Lower lobe of right lung (tissue), 2 donors: ENCODE measurements at regions not wholly inside any gene's neighbourhood (a gene's known extent, or its start where the extent isn't known, plus 50 kb on each side); places are given as distances from the start of the nearest gene placed in this dataset.
A peak's percentile ranks its signal among the peaks of the same experiment; 100 is the strongest.

Experiments
- ATAC-seq, 2 donors: fragments of 200-7000 bp; cut with Tn5 transposase; one replicate each; pipeline ENCODE4 v1.9.1; 2020 to 2022; ENCODE audit warnings: mild to moderate bottlenecking in 2 of 2, moderate library complexity in 2 of 2
- DNase-seq: peaks from one replicate; pipeline ENCODE4 v3.0.0-alpha.2; 2020
- H3K27ac ChIP-seq: fragments of 200-600 bp; one replicate; pipeline ENCODE4 v1.8.0; 2022
- H3K27me3 ChIP-seq: fragments of 200-600 bp; one replicate; pipeline ENCODE4 v1.8.0; 2022; ENCODE audit warnings: low read depth
- H3K36me3 ChIP-seq: fragments of 200-600 bp; one replicate; pipeline ENCODE4 v1.8.0; 2022; ENCODE audit warnings: mild to moderate bottlenecking
- H3K4me1 ChIP-seq: fragments of 200-600 bp; one replicate; pipeline ENCODE4 v1.8.0; 2022
- H3K4me3 ChIP-seq: fragments of 200-600 bp; one replicate; pipeline ENCODE4 v1.8.0; 2022; ENCODE audit warnings: mild to moderate bottlenecking
- H3K9me3 ChIP-seq: fragments of 200-600 bp; one replicate; pipeline ENCODE4 v1.8.0; 2022
- CTCF ChIP-seq: fragments of 200-600 bp; IDR thresholded peaks from one replicate; pipeline ENCODE4 v1.8.0; 2022; ENCODE audit warnings: antibody characterized with exemption, mild to moderate bottlenecking
- intact Hi-C: fragments of 100-400 bp; cut with DNase I; formaldehyde crosslinking; loops from one replicate; pipeline ENCODE4 v1.11.0; 2022
- donor health status: DM: no; HTN: yes; CAD: no; lungs with severe emphysema.

DNA sequence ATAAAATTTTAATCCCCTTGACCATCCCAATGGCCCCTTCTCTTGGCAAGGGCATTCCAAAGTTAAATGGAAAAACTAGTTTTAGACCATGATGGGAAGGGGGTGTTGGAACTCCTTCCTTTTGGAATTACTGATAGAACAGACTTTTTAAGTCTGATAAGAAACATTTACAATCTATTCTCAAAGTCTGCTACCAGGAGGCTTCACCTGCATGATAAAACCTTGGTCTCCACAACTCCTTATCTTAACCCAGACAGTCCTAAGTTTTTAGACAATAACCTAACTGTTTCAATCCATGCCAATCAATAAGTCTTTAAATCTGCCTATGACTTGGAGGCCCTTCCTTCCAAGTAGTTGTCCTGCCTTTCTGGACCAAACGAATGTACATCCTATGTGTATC lies 63.9 kb upstream of the PGRMC2 start:
- TF ChIP-seq CTCF = no peak
- Histone ChIP-seq H3K27ac (no peak overlapping the region), H3K36me3 (no peaks in the 10 kb centered on the region), H3K4me3 (no peak overlapping the region), H3K4me1 (peaks cover 12% of the 10 kb centered on the region), H3K9me3 (no peaks in the 10 kb centered on the region), H3K27me3 (no peaks in the 10 kb centered on the region)
- DNase-seq (no peak), ATAC-seq (no peak)
- intact Hi-C loops = no loop called here

DNA sequence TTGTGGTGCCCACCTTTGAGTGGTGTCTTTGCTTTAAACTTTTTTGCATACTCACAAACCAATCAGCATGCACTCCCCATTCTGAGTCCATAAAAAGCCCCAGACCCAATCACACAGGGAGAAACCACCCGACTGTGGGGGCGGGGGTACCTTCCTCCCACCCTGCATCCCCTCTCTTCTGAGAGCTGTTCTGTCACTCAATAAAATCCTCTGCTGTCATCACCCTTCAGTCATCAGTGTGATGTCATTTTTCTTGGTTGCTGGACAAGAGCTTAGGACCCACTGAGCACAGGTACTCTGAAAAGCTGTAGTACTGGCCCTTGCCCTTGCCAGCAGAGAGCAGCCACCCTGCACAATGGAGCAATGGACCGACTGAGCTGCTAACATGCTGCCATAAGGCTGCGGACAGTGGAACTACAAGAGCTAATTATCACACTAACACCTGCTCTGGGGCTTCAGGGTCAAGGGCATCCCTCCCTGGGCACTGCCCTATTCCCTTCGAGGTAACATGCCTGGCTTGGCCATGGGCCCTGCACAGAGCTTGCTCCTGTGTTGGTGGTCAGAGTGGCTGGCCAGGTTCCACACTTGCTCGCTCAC lies 62.9 kb upstream of the PGRMC2 start:
- DNase-seq = no peak
- intact Hi-C loops = no loop called here
- H3K4me1 ChIP-seq = peaks cover 12% of the 10 kb centered on the region
- no peaks in the 10 kb centered on the region for H3K27me3 ChIP-seq
- H3K27ac ChIP-seq = no peak overlapping the region
- no peaks in the 10 kb centered on the region for H3K9me3 ChIP-seq
- TF ChIP-seq CTCF = no peak
- no peak overlapping the region for H3K4me3 ChIP-seq
- no peak for ATAC-seq
- no peaks in the 10 kb centered on the region for H3K36me3 ChIP-seq

GRCh38 chr4:128349921-128350320 lies 62.3 kb upstream of the PGRMC2 start:
- ATAC-seq (no peak), DNase-seq (no peak)
- no peaks in the 10 kb centered on the region for H3K27me3 ChIP-seq
- no peaks in the 10 kb centered on the region for H3K9me3 ChIP-seq
- no peak overlapping the region for H3K4me3 ChIP-seq
- no peaks in the 10 kb centered on the region for H3K36me3 ChIP-seq
- intact Hi-C loops = no loop called here
- peaks cover 9% of the 10 kb centered on the region for H3K4me1 ChIP-seq
- TF ChIP-seq CTCF = no peak
- no peak overlapping the region for H3K27ac ChIP-seq

GRCh38 chr4:128347930-128348660 lies 60.5 kb upstream of the PGRMC2 start:
- no peaks in the 10 kb centered on the region for H3K36me3 ChIP-seq
- intact Hi-C loops = no loop called here
- no peak for ATAC-seq
- no peak for DNase-seq
- no peaks in the 10 kb centered on the region for H3K27me3 ChIP-seq
- no peak overlapping the region for H3K4me3 ChIP-seq
- no peak for TF ChIP-seq CTCF
- no peaks in the 10 kb centered on the region for H3K9me3 ChIP-seq
- no peak overlapping the region for H3K27ac ChIP-seq
- no peaks in the 10 kb centered on the region for H3K4me1 ChIP-seq

GRCh38 chr4:128347175-128347868 lies 59.7 kb upstream of the PGRMC2 start:
- no peak for TF ChIP-seq CTCF
- Histone ChIP-seq H3K27me3 (no peaks in the 10 kb centered on the region), H3K4me3 (no peak overlapping the region), H3K27ac (no peak overlapping the region), H3K36me3 (no peaks in the 10 kb centered on the region), H3K9me3 (no peaks in the 10 kb centered on the region), H3K4me1 (no peaks in the 10 kb centered on the region)
- ATAC-seq = peak in 1 of 2 donors; percentile 21
- DNase-seq = no peak
- intact Hi-C loops = no loop called here
